SK-N-MC (cell line): ENCODE measurements at regions not wholly inside any gene's neighbourhood (a gene's known extent, or its start where the extent isn't known, plus 50 kb on each side); places are given as distances from the start of the nearest gene placed in this dataset.

Experiments used
- DNase-seq: peaks from one replicate; pipeline ENCODE4 v3.0.0-alpha.2; 2011; ENCODE audit warnings: low read depth, low spot score
- H3K27ac ChIP-seq: fragments of 200-600 bp; sonication (generic); 2 replicates; pipeline ENCODE4 v1.5.1; 2016; ENCODE audit warnings: mixed run types
- H3K36me3 ChIP-seq: fragments of 200-600 bp; sonication (generic); 2 replicates; pipeline ENCODE4 v1.6.1; 2017; ENCODE audit warnings: antibody characterized with exemption, low read length, mixed read lengths; ENCODE audit not compliant: insufficient read depth
- H3K4me3 ChIP-seq: fragments of 200-600 bp; sonication (generic); 2 replicates; pipeline ENCODE4 v1.5.1; 2016
- H3K9ac ChIP-seq: fragments of 200-600 bp; sonication (generic); 2 replicates; pipeline ENCODE4 v1.8.0; 2017; ENCODE audit warnings: mixed run types, mixed read lengths; ENCODE audit not compliant: insufficient read length
- H3K9me3 ChIP-seq: fragments of 200-600 bp; sonication (generic); 2 replicates; pipeline ENCODE4 v1.6.1; 2017; ENCODE audit warnings: low read depth, mild to moderate bottlenecking, antibody characterized with exemption, low read length, moderate library complexity, mixed read lengths
- EZH2 ChIP-seq: fragments of 200-600 bp; sonication (generic); IDR thresholded peaks from one replicate; pipeline ENCODE4 v1.6.1; 2017; ENCODE audit warnings: antibody characterized with exemption
- FOXP2 ChIP-seq: optimal IDR thresholded peaks from 2 replicates; pipeline ENCODE3; 2011; ENCODE audit warnings: mild to moderate bottlenecking, moderate library complexity; ENCODE audit not compliant: insufficient read depth; ENCODE audit errors: extremely low read length, control extremely low read depth
- POLR2AphosphoS5 ChIP-seq: IDR thresholded peaks from 2 replicates; pipeline ENCODE4 v1.6.1; 2012; ENCODE audit warnings: mild to moderate bottlenecking, low read depth, low read length, borderline replicate concordance

- no peaks in the 10 kb centered on the region for H3K9me3 ChIP-seq
- DNase-seq, result no peak
- TF ChIP-seq EZH2 (no peak), FOXP2 (no peak), POLR2AphosphoS5 (no peak)
- H3K4me3 ChIP-seq, result no peak overlapping the region
- no peaks in the 10 kb centered on the region for H3K36me3 ChIP-seq
- H3K27ac ChIP-seq, result no peak overlapping the region
- no peak overlapping the region for H3K9ac ChIP-seq
Measured at GRCh38 chr10:71073451-71074175, 138.8 kb upstream of the UNC5B start.

DNA sequence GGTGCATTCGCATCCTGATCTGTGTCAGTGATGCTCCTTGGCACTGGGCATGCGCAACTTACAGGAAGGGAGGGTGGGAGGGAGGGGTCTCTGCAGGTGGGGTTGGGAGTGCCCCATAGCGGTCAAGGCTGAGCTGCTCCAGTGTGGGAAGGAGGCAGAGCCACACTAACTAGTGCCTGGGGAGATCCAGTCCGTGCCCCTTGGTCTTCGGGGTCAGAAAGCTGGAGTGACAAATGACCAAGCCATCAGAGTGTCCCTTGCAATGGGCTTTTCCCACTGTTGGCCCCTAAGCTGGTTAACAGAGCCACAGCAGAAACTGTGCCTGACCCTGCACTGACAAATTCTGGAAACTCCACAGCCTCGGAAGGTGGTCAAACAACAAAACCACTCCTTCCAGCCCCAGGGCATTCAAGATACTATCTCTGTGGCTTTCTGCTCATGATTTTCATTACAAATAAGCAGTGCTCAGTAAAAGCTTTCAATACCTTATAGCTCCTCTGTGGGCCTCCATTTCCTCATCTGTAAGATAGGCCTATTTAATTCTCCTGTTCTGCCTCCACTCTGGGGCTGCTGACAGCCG, 138.1 kb upstream of the UNC5B start:
- no peak for TF ChIP-seq POLR2AphosphoS5
- no peak for TF ChIP-seq FOXP2
- TF ChIP-seq EZH2, result no peak
- no peaks in the 10 kb centered on the region for H3K36me3 ChIP-seq
- no peak overlapping the region for H3K27ac ChIP-seq
- H3K9me3 ChIP-seq, result no peaks in the 10 kb centered on the region
- H3K4me3 ChIP-seq, result no peak overlapping the region
- no peak for DNase-seq
- H3K9ac ChIP-seq, result no peak overlapping the region

DNA sequence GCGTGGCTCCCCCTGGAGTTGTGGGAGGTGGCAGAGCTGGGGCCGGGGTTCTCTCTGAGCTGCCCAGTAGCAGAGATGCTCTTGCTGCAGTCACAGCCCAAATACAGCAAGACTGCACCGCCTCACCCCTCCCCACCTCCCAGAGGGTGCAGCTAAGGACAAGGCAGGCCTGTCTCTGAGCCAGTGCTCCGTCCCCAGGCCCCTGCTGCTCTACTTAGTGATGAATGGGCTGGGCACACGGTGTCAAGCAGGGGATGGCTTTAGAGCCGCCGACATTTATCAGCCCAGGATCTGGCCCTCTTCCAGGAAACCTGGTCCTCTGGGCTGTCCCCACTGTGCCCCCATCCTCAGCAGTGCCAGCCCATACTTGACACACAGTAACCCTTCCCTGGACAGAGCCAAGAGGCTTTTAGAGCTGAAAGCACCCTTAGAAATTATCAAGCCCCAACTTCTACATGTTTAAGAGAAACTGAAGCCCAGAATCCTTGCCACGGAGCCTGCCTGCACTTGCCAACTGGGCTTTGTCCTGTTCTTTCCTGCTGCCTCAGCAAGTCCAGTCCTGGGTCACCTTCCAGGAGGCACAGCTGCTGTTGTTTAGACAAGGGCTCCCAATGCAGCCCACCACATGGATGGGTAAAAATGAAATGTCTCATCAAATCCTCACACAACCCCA, 137.1 kb upstream of the UNC5B start:
- Histone ChIP-seq H3K4me3 (no peak overlapping the region), H3K36me3 (no peaks in the 10 kb centered on the region), H3K27ac (no peak overlapping the region), H3K9me3 (no peaks in the 10 kb centered on the region), H3K9ac (no peak overlapping the region)
- no peak for TF ChIP-seq FOXP2
- no peak for TF ChIP-seq EZH2
- no peak for TF ChIP-seq POLR2AphosphoS5
- DNase-seq, result no peak

GRCh38 chr10:71075759-71076472, 136.5 kb upstream of the UNC5B start:
- Histone ChIP-seq H3K4me3 (no peak overlapping the region), H3K36me3 (no peaks in the 10 kb centered on the region), H3K9ac (no peak overlapping the region), H3K27ac (no peak overlapping the region), H3K9me3 (no peaks in the 10 kb centered on the region)
- DNase-seq, result no peak
- TF ChIP-seq EZH2 (no peak), FOXP2 (no peak), POLR2AphosphoS5 (no peak)

GRCh38 chr10:71076473-71077142, 135.8 kb upstream of the UNC5B start:
- no peak overlapping the region for H3K4me3 ChIP-seq
- H3K9ac ChIP-seq, result no peak overlapping the region
- no peaks in the 10 kb centered on the region for H3K9me3 ChIP-seq
- H3K27ac ChIP-seq, result no peak overlapping the region
- TF ChIP-seq FOXP2, result no peak
- DNase-seq, result no peak
- H3K36me3 ChIP-seq, result no peaks in the 10 kb centered on the region

GRCh38 chr10:71077143-71077581, 135.2 kb upstream of the UNC5B start:
- Histone ChIP-seq H3K9ac (no peak overlapping the region), H3K9me3 (no peaks in the 10 kb centered on the region), H3K4me3 (no peak overlapping the region), H3K36me3 (no peaks in the 10 kb centered on the region), H3K27ac (no peak overlapping the region)
- no peak for DNase-seq
- TF ChIP-seq FOXP2 (no peak), EZH2 (no peak), POLR2AphosphoS5 (no peak)

DNA sequence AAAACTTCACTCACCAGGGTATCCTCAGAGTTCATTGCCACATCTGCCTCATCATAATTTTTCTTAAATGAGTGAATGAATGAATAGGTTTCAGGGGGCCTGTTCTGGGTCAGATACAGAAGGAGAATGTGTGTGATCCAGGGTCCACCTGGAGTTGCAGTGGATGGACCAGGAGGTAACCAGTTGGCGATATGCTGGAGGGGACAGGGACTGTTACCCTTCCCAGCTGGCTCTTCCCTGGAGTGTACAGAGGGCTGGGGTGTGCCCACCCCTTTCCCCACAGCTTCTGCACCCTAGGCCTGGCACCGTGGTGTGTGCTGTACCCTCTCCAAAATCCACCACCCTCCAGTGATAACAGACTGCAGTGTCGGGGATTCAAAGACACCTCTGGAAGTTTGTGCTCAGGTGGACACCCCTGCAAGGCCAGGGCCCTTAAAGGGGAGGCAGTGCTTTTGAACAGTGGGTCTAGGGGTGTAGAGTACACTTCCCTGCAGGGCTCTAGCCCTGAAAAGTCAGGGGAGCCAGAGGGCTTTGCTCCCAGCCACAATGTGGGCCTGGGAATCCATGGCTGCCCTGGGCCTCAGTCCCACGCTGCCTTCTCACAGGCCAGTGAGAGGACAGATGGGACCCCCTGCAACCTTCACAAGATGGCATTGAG, 134.4 kb upstream of the UNC5B start:
- Histone ChIP-seq H3K9ac (no peak overlapping the region), H3K27ac (no peak overlapping the region), H3K36me3 (no peaks in the 10 kb centered on the region), H3K4me3 (no peak overlapping the region), H3K9me3 (no peaks in the 10 kb centered on the region)
- TF ChIP-seq FOXP2, result no peak
- TF ChIP-seq EZH2, result no peak
- no peak for TF ChIP-seq POLR2AphosphoS5
- DNase-seq, result no peak
